Adrenal gland (tissue), 9 donors: ENCODE measurements at regions not wholly inside any gene's neighbourhood (a gene's known extent, or its start where the extent isn't known, plus 50 kb on each side); places are given as distances from the start of the nearest gene placed in this dataset.

Source experiments
- DNase-seq, 7 donors: peaks; one replicate each; pipeline ENCODE4 v3.0.0-alpha.2; 2019 to 2020
- H3K27ac ChIP-seq, 5 donors: fragments of 200-600 bp; sonication (generic) in 4 of 5; 1 replicate in 3 of 5; 2 replicates in 2 of 5; pipeline versions ENCODE4 v1.5.1 to v1.8.0; 2016 to 2020; ENCODE audit warnings: mild to moderate bottlenecking in 1 of 5
- H3K27me3 ChIP-seq: fragments of 200-600 bp; 2 replicates; pipeline ENCODE4 v1.8.0; 2021
- H3K36me3 ChIP-seq, 2 donors: fragments of 200-600 bp; replicated peaks in 1 of 2; 1 replicate in 1 of 2; 2 replicates in 1 of 2; pipeline versions ENCODE4 v1.5.1 to v1.8.0; 2018 to 2022
- H3K4me1 ChIP-seq, 2 donors: fragments of 200-600 bp; replicated peaks in 1 of 2; 1 replicate in 1 of 2; 2 replicates in 1 of 2; pipeline versions ENCODE4 v1.5.1 to v1.8.0; 2018 to 2021
- H3K4me3 ChIP-seq, 4 donors: fragments of 200-600 bp; sonication (generic) in 3 of 4; one replicate each; pipeline ENCODE4 v1.5.1; 2016 to 2018
- H3K9me3 ChIP-seq, 3 donors: fragments of 200-600 bp; sonication (generic) in 1 of 3; replicated peaks in 1 of 3; 1 replicate in 2 of 3; 2 replicates in 1 of 3; pipeline versions ENCODE4 v1.5.1 to v1.8.0; 2016 to 2021
- POLR2A ChIP-seq, 2 donors: fragments of 450-650 bp; IDR thresholded peaks; one replicate each; pipeline ENCODE4 v1.6.1; 2017; ENCODE audit warnings: antibody characterized with exemption in 2 of 2, mild to moderate bottlenecking in 2 of 2, moderate library complexity in 1 of 2
- WGBS, 4 donors: extraction: QIAGEN DNeasy Blood & Tissue Kit in 2 of 4; methylation state at CpG; one replicate each; pipeline versions ENCODE4 v1.1.5 to v1.1.7; 2013 to 2017; 5-methylcytosine and 5-hydroxymethylcytosine counted together
- intact Hi-C, 2 donors: fragments of 100-400 bp; cut with DNase I; formaldehyde crosslinking; loops; one replicate each; pipeline versions ENCODE4 v1.14.1 to v1.15.0; 2022 to 2023
- TF ChIP-seq, protein P1 (sequence below), 6 experiments: fragments of 450-650 bp in 4 of 6; fragments of 200-600 bp in 2 of 6; sonication (generic) in 1 of 6; IDR thresholded peaks; 1 replicate in 5 of 6; 2 replicates in 1 of 6; pipeline versions ENCODE4 v1.5.1 to v1.8.0; 2016 to 2021; ENCODE audit warnings: antibody characterized with exemption in 6 of 6, mild to moderate bottlenecking in 2 of 6, moderate library complexity in 1 of 6
- donor health status: healthy with polysubstance abuse.
- donor health status: Bipolar disorder and iron deficiency.
- donor health status: DM: yes; HTN: yes; CAD: no.
- donor health status: DM: no; HTN: no; CAD: no.
- donor health status: DM: no; HTN: no; CAD: no.

DNA sequence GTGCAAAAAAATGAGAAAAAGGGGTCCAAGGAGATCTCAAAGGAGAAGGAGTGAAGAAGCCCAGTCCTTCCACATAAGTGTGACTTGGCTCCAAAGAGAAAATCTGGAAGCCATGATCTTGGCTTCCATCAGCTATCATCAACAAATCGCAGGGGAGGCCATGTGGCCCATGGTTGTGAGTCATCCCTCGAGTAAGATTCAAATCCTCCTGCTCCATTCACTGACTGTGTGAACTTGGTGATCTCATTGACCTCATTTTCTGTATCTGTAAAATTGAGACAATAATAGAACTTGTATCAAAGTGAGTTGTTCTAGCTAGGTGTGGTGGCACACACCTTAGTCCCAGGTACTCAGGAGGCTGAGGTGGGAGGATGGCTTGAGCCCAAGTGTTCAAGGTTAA lies 79.1 kb upstream of the OLIG2 start:
- Histone ChIP-seq H3K4me3 (no peak overlapping the region), H3K36me3 (no peaks in the 10 kb centered on the region), H3K9me3 (no peaks in the 10 kb centered on the region), H3K27ac (no peak overlapping the region), H3K27me3 (peaks cover 8% of the 10 kb centered on the region), H3K4me1 (no peaks in the 10 kb centered on the region)
- TF ChIP-seq, protein P1, sequence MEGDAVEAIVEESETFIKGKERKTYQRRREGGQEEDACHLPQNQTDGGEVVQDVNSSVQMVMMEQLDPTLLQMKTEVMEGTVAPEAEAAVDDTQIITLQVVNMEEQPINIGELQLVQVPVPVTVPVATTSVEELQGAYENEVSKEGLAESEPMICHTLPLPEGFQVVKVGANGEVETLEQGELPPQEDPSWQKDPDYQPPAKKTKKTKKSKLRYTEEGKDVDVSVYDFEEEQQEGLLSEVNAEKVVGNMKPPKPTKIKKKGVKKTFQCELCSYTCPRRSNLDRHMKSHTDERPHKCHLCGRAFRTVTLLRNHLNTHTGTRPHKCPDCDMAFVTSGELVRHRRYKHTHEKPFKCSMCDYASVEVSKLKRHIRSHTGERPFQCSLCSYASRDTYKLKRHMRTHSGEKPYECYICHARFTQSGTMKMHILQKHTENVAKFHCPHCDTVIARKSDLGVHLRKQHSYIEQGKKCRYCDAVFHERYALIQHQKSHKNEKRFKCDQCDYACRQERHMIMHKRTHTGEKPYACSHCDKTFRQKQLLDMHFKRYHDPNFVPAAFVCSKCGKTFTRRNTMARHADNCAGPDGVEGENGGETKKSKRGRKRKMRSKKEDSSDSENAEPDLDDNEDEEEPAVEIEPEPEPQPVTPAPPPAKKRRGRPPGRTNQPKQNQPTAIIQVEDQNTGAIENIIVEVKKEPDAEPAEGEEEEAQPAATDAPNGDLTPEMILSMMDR (IDR thresholded peaks at IDR 0.05), result no peak
- TF ChIP-seq POLR2A (IDR thresholded peaks at IDR 0.05), result no peak
- intact Hi-C loops, result no loop called here
- DNase-seq, result no peak
- 56 to 76% (median 60%) methylated on average over 2 of the region's 2 CpGs for WGBS, 4 donors

DNA sequence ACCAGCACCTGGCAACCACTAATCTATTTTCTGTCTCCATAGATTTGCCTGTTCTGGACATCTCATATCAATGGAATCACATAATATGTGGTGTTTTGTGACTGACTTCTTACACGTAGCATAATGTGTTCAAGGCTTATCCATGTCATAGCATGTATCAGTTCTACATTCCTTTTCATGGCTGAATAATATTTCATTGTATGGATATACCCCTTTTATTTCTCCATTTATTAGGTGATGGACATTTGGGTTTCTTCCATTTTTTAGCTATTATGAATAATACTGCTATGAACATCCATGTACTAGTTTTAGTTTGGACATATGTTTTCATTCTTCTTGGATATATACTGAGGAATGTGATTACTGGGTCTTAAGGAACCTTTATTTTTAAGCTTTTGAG lies 78.0 kb upstream of the OLIG2 start:
- intact Hi-C loops, result no loop called here
- Histone ChIP-seq H3K9me3 (no peaks in the 10 kb centered on the region), H3K27ac (no peak overlapping the region), H3K36me3 (no peaks in the 10 kb centered on the region), H3K4me1 (no peaks in the 10 kb centered on the region), H3K4me3 (no peak overlapping the region), H3K27me3 (peaks cover 8% of the 10 kb centered on the region)
- DNase-seq, result no peak
- no peak for TF ChIP-seq POLR2A (IDR thresholded peaks at IDR 0.05)
- TF ChIP-seq, protein P1 (IDR thresholded peaks at IDR 0.05), result no peak
- 84 to 94% (median 88%) methylated on average over 1 of the region's 1 CpG for WGBS, 4 donors

DNA sequence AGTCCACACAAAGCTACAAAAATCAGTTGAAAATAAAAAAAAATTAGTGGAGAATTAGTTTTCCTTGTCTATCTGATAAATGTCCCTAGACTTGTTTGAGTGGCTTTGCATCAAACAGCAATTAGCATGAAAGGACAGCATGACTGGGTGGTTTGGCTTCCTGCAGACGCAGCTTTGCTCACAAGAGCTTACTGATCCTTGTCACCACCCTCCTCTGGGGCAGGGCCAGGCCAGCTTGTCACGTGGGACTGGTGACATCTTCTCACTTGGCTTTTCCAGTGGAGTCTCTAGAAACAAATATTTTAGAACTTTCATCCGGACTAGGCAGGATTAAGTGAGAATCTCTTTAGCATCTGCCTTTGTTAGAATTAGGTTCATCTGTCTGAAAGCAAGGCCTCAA lies 76.0 kb upstream of the OLIG2 start:
- intact Hi-C loops, result no loop called here
- no peaks in the 10 kb centered on the region for H3K36me3 ChIP-seq
- WGBS, 4 donors, result 51 to 61% (median 60%) methylated on average over 3 of the region's 3 CpGs

DNA sequence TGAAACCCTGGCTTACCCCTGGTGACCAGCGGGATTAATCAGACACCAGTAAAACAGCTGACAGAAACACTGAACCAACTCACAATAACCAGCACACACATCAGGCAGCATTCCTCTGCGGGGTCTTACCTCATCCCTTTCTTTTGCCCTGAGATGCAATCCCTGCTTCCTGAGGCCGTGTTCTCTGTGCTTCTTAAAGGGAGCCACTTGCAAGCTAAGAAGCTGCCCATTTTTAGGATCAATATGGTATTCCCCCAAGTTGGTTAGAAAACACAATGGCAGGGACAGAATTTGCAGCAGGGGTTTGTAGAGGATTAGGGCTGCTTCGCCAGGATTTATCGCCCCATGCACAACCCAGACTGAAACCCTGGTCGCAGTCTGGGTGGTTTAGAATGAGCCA lies 74.7 kb upstream of the OLIG2 start:
- TF ChIP-seq, protein P1 (IDR thresholded peaks at IDR 0.05), result no peak
- no peak for TF ChIP-seq POLR2A (IDR thresholded peaks at IDR 0.05)
- Histone ChIP-seq H3K4me1 (no peaks in the 10 kb centered on the region), H3K27me3 (peaks cover 22% of the 10 kb centered on the region), H3K36me3 (no peaks in the 10 kb centered on the region), H3K9me3 (no peaks in the 10 kb centered on the region), H3K27ac (no peak overlapping the region), H3K4me3 (no peak overlapping the region)
- intact Hi-C loops, result no loop called here
- no peak for DNase-seq
- WGBS, 4 donors, result 52 to 68% (median 67%) methylated on average over 4 to 6 of the region's 6 CpGs

More for the DNA sequence above, 76.0 kb upstream of the OLIG2 start:
- peaks cover 13% of the 10 kb centered on the region for H3K27me3 ChIP-seq
- H3K4me3 ChIP-seq, result no peak overlapping the region
- no peak for TF ChIP-seq POLR2A (IDR thresholded peaks at IDR 0.05)
- TF ChIP-seq, protein P1 (IDR thresholded peaks at IDR 0.05), result no peak
- H3K4me1 ChIP-seq, result no peaks in the 10 kb centered on the region
- DNase-seq, result no peak
- H3K9me3 ChIP-seq, result no peaks in the 10 kb centered on the region
- no peak overlapping the region for H3K27ac ChIP-seq
